ENCODE measurements at regions not wholly inside any gene's neighbourhood (a gene's known extent, or its start where the extent isn't known, plus 50 kb on each side); places are given as distances from the start of the nearest gene placed in this dataset.

- TF ChIP-seq CTCF (IDR thresholded peaks at IDR 0.05) = no peak
- no peak for TF ChIP-seq POLR2A (IDR thresholded peaks at IDR 0.05)
Observed at GRCh38 chr3:53996141-53996874, 104.6 kb upstream of the SELENOK start.

Measured in breast epithelium (tissue), 3 donors.